ENCODE measurements at regions not wholly inside any gene's neighbourhood (a gene's known extent, or its start where the extent isn't known, plus 50 kb on each side); places are given as distances from the start of the nearest gene placed in this dataset.

GRCh38 chr5:173667702-173668101 is 51.3 kb upstream of the BOD1 start:
- H3K36me3 Mint-ChIP-seq (ENCODE audit: insufficient read depth in 1 of 3, low read depth in 3 of 3), result peaks cover 30 to 41% (median 36%) of the 10 kb centered on the region in 3 experiments
- Histone ChIP-seq H4K5ac (ENCODE audit: insufficient read length, low read depth, low read length) (no peak overlapping the region), H3K23me2 (ENCODE audit: insufficient read length, low read depth, low read length, poor library complexity, severe bottlenecking) (no peaks in the 10 kb centered on the region), H3K56ac (ENCODE audit: insufficient read length, low read depth, low read length) (no peak overlapping the region), H2AFZ (ENCODE audit: low read length) (no peak overlapping the region), H3K4me2 (ENCODE audit: insufficient read depth, insufficient read length, low read length) (no peak overlapping the region), H2BK15ac (ENCODE audit: low read depth, low read length) (no peak overlapping the region), H4K20me1 (ENCODE audit: control insufficient read depth, insufficient read depth, insufficient read length) (no peaks in the 10 kb centered on the region), H3K4ac (ENCODE audit: low read depth, low read length) (no peak overlapping the region), H2BK5ac (ENCODE audit: insufficient read length, low read length) (no peak overlapping the region), H3T11ph (ENCODE audit: low read length) (no peak overlapping the region), H3K27ac (ENCODE audit: insufficient read length, low read depth, low read length) (no peak overlapping the region), H3K27me3 (ENCODE audit: insufficient read depth, low read length) (no peaks in the 10 kb centered on the region), H3K9me3 (ENCODE audit: control insufficient read depth, low read depth, low read length) (no peaks in the 10 kb centered on the region), H2BK20ac (ENCODE audit: low read depth, low read length, poor library complexity, severe bottlenecking) (no peak overlapping the region), H3K79me2 (ENCODE audit: insufficient read depth, low read length) (no peaks in the 10 kb centered on the region), H4K8ac (replicated peaks; ENCODE audit: insufficient read length, low read depth, low read length) (no peak overlapping the region), H3K4me1 (ENCODE audit: insufficient read depth, low read length) (peaks cover 8% of the 10 kb centered on the region; the same call in 1 of the 2 replicates), H2AK5ac (ENCODE audit: insufficient read length, low read length) (no peak overlapping the region), H4K91ac (ENCODE audit: insufficient read length, low read depth, low read length) (no peak overlapping the region), H3K79me1 (ENCODE audit: insufficient read depth, low read depth, low read length, poor library complexity, severe bottlenecking) (no peaks in the 10 kb centered on the region), H3K18ac (ENCODE audit: insufficient read length, low read depth, low read length) (no peak overlapping the region), H3K14ac (ENCODE audit: insufficient read depth, low read length) (no peak overlapping the region), H2BK12ac (ENCODE audit: insufficient read length, low read depth, low read length) (no peak overlapping the region), H3K23ac (ENCODE audit: insufficient read length, low read depth, low read length) (no peak overlapping the region), H2BK120ac (ENCODE audit: low read depth, low read length, poor library complexity, severe bottlenecking) (no peak overlapping the region), H3K9ac (ENCODE audit: extremely low read depth, insufficient read length, low read length) (no peak overlapping the region)
- H3K4me3 Mint-ChIP-seq, result no peak overlapping the region
- H3K27ac Mint-ChIP-seq, result peak overlapping the region in 2 of 3 experiments; percentile 52 to 80; a peak in 2 of 7 replicates
- H3K4me1 Mint-ChIP-seq, result peaks cover 44 to 46% of the 10 kb centered on the region in 2 experiments
- peaks cover 39 to 44% of the 10 kb centered on the region in 2 experiments for H3K9me3 Mint-ChIP-seq
- no peak for DNase-seq
- no peak for TF ChIP-seq CTCF (conservative IDR thresholded peaks at IDR 0.05)
- no CpG with 5 or more reads among the region's 7 CpGs for WGBS (ENCODE audit: extremely low coverage, insufficient read length, low lambda C conversion rate)
- H3K27me3 Mint-ChIP-seq (ENCODE audit: low read depth), result peaks cover 8% of the 10 kb centered on the region

Data from H9 (cell line).